ENCODE measurements at regions not wholly inside any gene's neighbourhood (a gene's known extent, or its start where the extent isn't known, plus 50 kb on each side); places are given as distances from the start of the nearest gene placed in this dataset.

- Histone ChIP-seq H3K4me1 (ENCODE audit: insufficient read depth, poor library complexity, severe bottlenecking) (no peaks in the 10 kb centered on the region), H3K9me3 (ENCODE audit: severe bottlenecking) (no peaks in the 10 kb centered on the region), H3K4me3 (ENCODE audit: severe bottlenecking) (no peak overlapping the region), H3K27ac (ENCODE audit: poor library complexity, severe bottlenecking) (no peak overlapping the region), H3K36me3 (ENCODE audit: low read depth) (no peaks in the 10 kb centered on the region), H3K27me3 (ENCODE audit: insufficient read depth, poor library complexity, severe bottlenecking) (no peaks in the 10 kb centered on the region)
- no peak for ATAC-seq (ENCODE audit: low read depth)
- DNase-seq (ENCODE audit: low spot score), result no peak
- no peak for TF ChIP-seq CTCF (IDR thresholded peaks at IDR 0.05; ENCODE audit: poor library complexity, severe bottlenecking)
Measured at GRCh38 chrX:140172401-140172800, 207.1 kb upstream of the CXorf66 start.

GRCh38 chrX:140167551-140167950 lies 202.2 kb upstream of the CXorf66 start:
- Histone ChIP-seq H3K27ac (ENCODE audit: poor library complexity, severe bottlenecking) (no peak overlapping the region), H3K36me3 (ENCODE audit: low read depth) (no peaks in the 10 kb centered on the region), H3K4me3 (ENCODE audit: severe bottlenecking) (no peak overlapping the region), H3K9me3 (ENCODE audit: severe bottlenecking) (no peaks in the 10 kb centered on the region), H3K27me3 (ENCODE audit: insufficient read depth, poor library complexity, severe bottlenecking) (no peaks in the 10 kb centered on the region), H3K4me1 (ENCODE audit: insufficient read depth, poor library complexity, severe bottlenecking) (no peaks in the 10 kb centered on the region)
- ATAC-seq (ENCODE audit: low read depth), result no peak
- DNase-seq (ENCODE audit: low spot score), result no peak
- no peak for TF ChIP-seq CTCF (IDR thresholded peaks at IDR 0.05; ENCODE audit: poor library complexity, severe bottlenecking)

GRCh38 chrX:140165849-140166248 lies 200.5 kb upstream of the CXorf66 start:
- DNase-seq (ENCODE audit: low spot score) (no peak), ATAC-seq (ENCODE audit: low read depth) (no peak)
- no peaks in the 10 kb centered on the region for H3K27me3 ChIP-seq (ENCODE audit: insufficient read depth, poor library complexity, severe bottlenecking)
- H3K27ac ChIP-seq (ENCODE audit: poor library complexity, severe bottlenecking), result no peak overlapping the region
- no peaks in the 10 kb centered on the region for H3K36me3 ChIP-seq (ENCODE audit: low read depth)
- no peak for TF ChIP-seq CTCF (IDR thresholded peaks at IDR 0.05; ENCODE audit: poor library complexity, severe bottlenecking)
- no peaks in the 10 kb centered on the region for H3K4me1 ChIP-seq (ENCODE audit: insufficient read depth, poor library complexity, severe bottlenecking)
- H3K4me3 ChIP-seq (ENCODE audit: severe bottlenecking), result no peak overlapping the region
- H3K9me3 ChIP-seq (ENCODE audit: severe bottlenecking), result no peaks in the 10 kb centered on the region

- DNase-seq (ENCODE audit: low spot score) (no peak), ATAC-seq (ENCODE audit: low read depth) (no peak)
- no peak overlapping the region for H3K4me3 ChIP-seq (ENCODE audit: severe bottlenecking)
- H3K27me3 ChIP-seq (ENCODE audit: insufficient read depth, poor library complexity, severe bottlenecking), result no peaks in the 10 kb centered on the region
- no peaks in the 10 kb centered on the region for H3K4me1 ChIP-seq (ENCODE audit: insufficient read depth, poor library complexity, severe bottlenecking)
- H3K9me3 ChIP-seq (ENCODE audit: severe bottlenecking), result no peaks in the 10 kb centered on the region
- no peaks in the 10 kb centered on the region for H3K36me3 ChIP-seq (ENCODE audit: low read depth)
- no peak overlapping the region for H3K27ac ChIP-seq (ENCODE audit: poor library complexity, severe bottlenecking)
- TF ChIP-seq CTCF (IDR thresholded peaks at IDR 0.05; ENCODE audit: poor library complexity, severe bottlenecking), result no peak
Measured at GRCh38 chrX:140164391-140164790, 199.1 kb upstream of the CXorf66 start.

GRCh38 chrX:140163371-140164159 lies 198.2 kb upstream of the CXorf66 start:
- ATAC-seq (ENCODE audit: low read depth) (no peak), DNase-seq (ENCODE audit: low spot score) (no peak)
- no peak for TF ChIP-seq CTCF (IDR thresholded peaks at IDR 0.05; ENCODE audit: poor library complexity, severe bottlenecking)
- Histone ChIP-seq H3K4me1 (ENCODE audit: insufficient read depth, poor library complexity, severe bottlenecking) (no peaks in the 10 kb centered on the region), H3K27ac (ENCODE audit: poor library complexity, severe bottlenecking) (no peak overlapping the region), H3K36me3 (ENCODE audit: low read depth) (no peaks in the 10 kb centered on the region), H3K9me3 (ENCODE audit: severe bottlenecking) (no peaks in the 10 kb centered on the region), H3K27me3 (ENCODE audit: insufficient read depth, poor library complexity, severe bottlenecking) (no peaks in the 10 kb centered on the region), H3K4me3 (ENCODE audit: severe bottlenecking) (no peak overlapping the region)

Data from RWPE2 (cell line).